Suprapubic skin (tissue), 4 donors: ENCODE measurements at regions not wholly inside any gene's neighbourhood (a gene's known extent, or its start where the extent isn't known, plus 50 kb on each side); places are given as distances from the start of the nearest gene placed in this dataset.

Source experiments
- DNase-seq, 2 donors: peaks; one replicate each; pipeline ENCODE4 v3.0.0-alpha.2; 2019; ENCODE audit warnings: low spot score in 2 of 2
- H3K27ac ChIP-seq: fragments of 200-600 bp; sonication (generic); one replicate; pipeline ENCODE4 v1.5.1; 2019
- H3K27me3 ChIP-seq: fragments of 200-600 bp; sonication (generic); one replicate; pipeline ENCODE4 v1.5.1; 2019
- H3K36me3 ChIP-seq: fragments of 200-600 bp; sonication (generic); one replicate; pipeline ENCODE4 v1.5.1; 2019
- H3K4me1 ChIP-seq: fragments of 200-600 bp; sonication (generic); one replicate; pipeline ENCODE4 v1.5.1; 2019
- H3K4me3 ChIP-seq: fragments of 200-600 bp; sonication (generic); one replicate; pipeline ENCODE4 v1.5.1; 2019; ENCODE audit warnings: mild to moderate bottlenecking
- H3K9me3 ChIP-seq: fragments of 200-600 bp; sonication (generic); one replicate; pipeline ENCODE4 v1.5.1; 2019
- EP300 ChIP-seq: sonication (generic); formaldehyde crosslinking; IDR thresholded peaks from one replicate; pipeline ENCODE4 v1.6.1; 2017; ENCODE audit warnings: antibody characterized with exemption
- POLR2A ChIP-seq, 2 donors: fragments of 450-650 bp; IDR thresholded peaks; one replicate each; pipeline ENCODE4 v1.6.1; 2017; ENCODE audit warnings: antibody characterized with exemption in 2 of 2, mild to moderate bottlenecking in 2 of 2, moderate library complexity in 2 of 2
- POLR2AphosphoS5 ChIP-seq, 3 donors: sonication (generic); formaldehyde crosslinking; IDR thresholded peaks; one replicate each; pipeline ENCODE4 v1.6.1; 2017; ENCODE audit warnings: antibody characterized with exemption in 3 of 3
- WGBS: methylation state at CpG from one replicate; pipeline ENCODE4 v1.1.5; 2018; 5-methylcytosine and 5-hydroxymethylcytosine counted together
- TF ChIP-seq, protein P1 (sequence below), 2 donors: fragments of 200-600 bp in 1 of 2; fragments of 450-650 bp in 1 of 2; sonication (generic) in 1 of 2; IDR thresholded peaks; one replicate each; pipeline ENCODE4 v1.5.1; 2016 to 2019; ENCODE audit warnings: antibody characterized with exemption in 2 of 2, mild to moderate bottlenecking in 1 of 2, moderate library complexity in 1 of 2

DNA sequence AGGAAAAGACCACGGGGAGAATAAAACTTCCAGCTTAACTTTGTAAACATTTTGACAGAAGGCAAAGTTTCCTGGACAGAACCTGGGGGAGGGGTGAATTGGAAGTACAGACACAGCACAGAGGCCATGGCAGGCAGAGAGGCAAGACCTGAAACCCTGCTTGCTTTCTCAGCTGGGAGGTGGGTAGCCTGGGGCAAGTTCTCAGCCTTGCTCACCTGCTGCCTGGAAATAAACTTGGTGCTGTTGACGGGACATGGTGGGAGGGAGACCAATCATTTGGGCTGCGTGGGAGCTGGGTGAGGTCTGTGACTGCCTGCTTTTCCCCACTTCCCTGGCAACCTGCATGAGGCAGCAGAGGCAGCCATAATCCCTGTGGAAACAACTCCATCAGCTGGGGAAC, 221.3 kb downstream of the MOXD1 start:
- DNase-seq = no peak
- H3K27me3 ChIP-seq = no peaks in the 10 kb centered on the region
- no peak for TF ChIP-seq EP300
- no peak for TF ChIP-seq POLR2AphosphoS5 (IDR thresholded peaks at IDR 0.05)
- TF ChIP-seq POLR2A (IDR thresholded peaks at IDR 0.05) = no peak
- TF ChIP-seq, protein P1, sequence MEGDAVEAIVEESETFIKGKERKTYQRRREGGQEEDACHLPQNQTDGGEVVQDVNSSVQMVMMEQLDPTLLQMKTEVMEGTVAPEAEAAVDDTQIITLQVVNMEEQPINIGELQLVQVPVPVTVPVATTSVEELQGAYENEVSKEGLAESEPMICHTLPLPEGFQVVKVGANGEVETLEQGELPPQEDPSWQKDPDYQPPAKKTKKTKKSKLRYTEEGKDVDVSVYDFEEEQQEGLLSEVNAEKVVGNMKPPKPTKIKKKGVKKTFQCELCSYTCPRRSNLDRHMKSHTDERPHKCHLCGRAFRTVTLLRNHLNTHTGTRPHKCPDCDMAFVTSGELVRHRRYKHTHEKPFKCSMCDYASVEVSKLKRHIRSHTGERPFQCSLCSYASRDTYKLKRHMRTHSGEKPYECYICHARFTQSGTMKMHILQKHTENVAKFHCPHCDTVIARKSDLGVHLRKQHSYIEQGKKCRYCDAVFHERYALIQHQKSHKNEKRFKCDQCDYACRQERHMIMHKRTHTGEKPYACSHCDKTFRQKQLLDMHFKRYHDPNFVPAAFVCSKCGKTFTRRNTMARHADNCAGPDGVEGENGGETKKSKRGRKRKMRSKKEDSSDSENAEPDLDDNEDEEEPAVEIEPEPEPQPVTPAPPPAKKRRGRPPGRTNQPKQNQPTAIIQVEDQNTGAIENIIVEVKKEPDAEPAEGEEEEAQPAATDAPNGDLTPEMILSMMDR (IDR thresholded peaks at IDR 0.05) = no peak

DNA sequence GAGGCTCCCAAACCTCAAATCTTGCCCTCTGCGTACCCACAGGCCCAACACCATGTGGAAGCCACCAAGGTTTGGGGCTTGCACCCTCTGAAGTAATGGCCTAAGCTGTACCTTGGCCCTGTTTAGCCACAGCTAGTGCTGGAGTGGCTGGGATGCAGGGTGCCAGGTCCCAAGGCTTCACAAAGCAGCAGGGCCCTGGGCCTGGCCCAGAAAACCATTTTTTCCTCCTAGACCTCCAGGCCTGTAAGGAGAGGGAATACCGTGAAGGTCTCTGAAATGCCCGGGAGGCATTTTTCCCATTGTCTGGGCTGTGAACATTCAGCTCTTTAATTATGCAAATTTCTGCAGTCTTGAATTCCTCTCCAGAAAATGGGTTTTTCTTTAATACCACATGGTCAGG, 223.7 kb upstream of the CCN2 start:
- Histone ChIP-seq H3K9me3 (peaks cover 10% of the 10 kb centered on the region), H3K27ac (no peak overlapping the region), H3K36me3 (no peaks in the 10 kb centered on the region), H3K4me1 (no peaks in the 10 kb centered on the region), H3K27me3 (no peaks in the 10 kb centered on the region), H3K4me3 (no peak overlapping the region)
- TF ChIP-seq EP300 = no peak
- no peak for TF ChIP-seq POLR2A (IDR thresholded peaks at IDR 0.05)
- TF ChIP-seq, protein P1 (IDR thresholded peaks at IDR 0.05) = no peak
- TF ChIP-seq POLR2AphosphoS5 (IDR thresholded peaks at IDR 0.05) = no peak
- WGBS = 96% methylated on average over 2 of the region's 3 CpGs
- no peak for DNase-seq

More for the DNA sequence above, 221.3 kb downstream of the MOXD1 start:
- Histone ChIP-seq H3K4me3 (no peak overlapping the region), H3K9me3 (peaks cover 4% of the 10 kb centered on the region), H3K27ac (no peak overlapping the region), H3K4me1 (no peaks in the 10 kb centered on the region), H3K36me3 (no peaks in the 10 kb centered on the region)
- 67% methylated on average over 2 of the region's 3 CpGs for WGBS

DNA sequence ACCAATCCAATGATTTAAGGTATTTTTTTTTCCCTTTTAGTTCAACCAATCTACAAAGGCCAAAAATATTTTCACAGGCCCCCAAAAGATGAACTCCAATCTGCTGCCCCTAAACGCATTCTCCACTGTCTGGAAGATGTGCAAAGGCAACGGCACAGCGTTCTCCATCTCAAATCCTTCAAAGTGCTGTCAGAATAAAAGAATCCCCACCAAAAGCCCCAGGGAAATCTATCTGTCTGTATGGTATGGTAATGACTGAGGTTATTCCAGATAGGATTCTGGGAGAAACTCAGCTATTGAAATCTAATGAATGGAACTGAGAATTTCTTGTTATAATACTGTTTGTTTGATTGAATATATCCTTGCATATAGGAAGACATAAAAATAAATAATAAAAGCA, 217.8 kb upstream of the CCN2 start:
- Histone ChIP-seq H3K27ac (no peak overlapping the region), H3K36me3 (no peaks in the 10 kb centered on the region), H3K27me3 (no peaks in the 10 kb centered on the region), H3K4me3 (no peak overlapping the region), H3K4me1 (no peaks in the 10 kb centered on the region), H3K9me3 (no peaks in the 10 kb centered on the region)
- TF ChIP-seq POLR2A (IDR thresholded peaks at IDR 0.05) (no peak), POLR2AphosphoS5 (IDR thresholded peaks at IDR 0.05) (no peak), EP300 (no peak)
- TF ChIP-seq, protein P1 (IDR thresholded peaks at IDR 0.05) = no peak
- WGBS = 61% methylated on average over 3 of the region's 3 CpGs
- DNase-seq = no peak

DNA sequence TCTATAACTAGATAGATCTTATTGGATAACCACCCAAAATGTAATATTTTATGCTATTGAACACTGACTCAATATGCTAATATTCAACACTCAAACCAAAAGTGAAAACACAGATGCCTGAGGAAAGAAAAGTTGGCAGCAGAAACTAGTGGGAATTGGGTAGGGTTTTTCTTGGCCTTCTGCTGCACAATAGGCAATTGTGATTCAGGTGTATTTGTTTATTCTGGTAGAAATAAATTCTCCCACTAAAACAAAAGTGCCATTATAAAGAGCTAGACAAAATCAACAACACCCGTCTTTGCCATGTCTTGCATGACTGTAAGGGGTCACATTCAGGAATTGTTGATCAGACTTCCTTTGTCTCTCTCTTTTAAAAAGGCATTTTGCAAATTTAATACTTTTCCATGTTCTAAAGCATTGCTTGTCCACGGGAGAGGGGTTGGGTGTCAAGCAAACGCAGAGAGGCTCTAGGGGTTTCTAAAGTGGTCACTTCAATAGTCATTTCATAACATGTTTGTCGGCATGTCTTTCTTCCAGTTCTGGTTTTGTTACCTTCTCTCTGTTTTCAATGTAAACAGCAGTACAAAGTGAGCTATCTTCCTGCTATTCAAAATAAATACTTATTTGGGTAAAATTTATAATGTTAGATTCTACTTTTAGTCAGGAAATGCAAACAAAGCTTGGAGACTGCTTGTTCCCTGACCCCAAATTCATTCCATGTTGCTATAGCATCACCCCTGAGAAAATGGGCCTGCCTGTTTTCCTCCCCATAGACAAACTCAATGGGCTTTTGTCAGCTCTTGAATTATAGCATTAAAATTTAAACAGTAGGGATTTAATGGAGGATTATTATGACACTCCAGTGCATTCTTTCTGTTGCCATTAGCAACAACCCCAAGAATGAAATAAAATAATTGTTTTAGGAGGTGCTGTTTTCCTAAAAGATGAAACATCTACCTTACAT, 217.0 kb upstream of the CCN2 start:
- Histone ChIP-seq H3K9me3 (no peaks in the 10 kb centered on the region), H3K27ac (no peak overlapping the region), H3K36me3 (no peaks in the 10 kb centered on the region), H3K4me3 (no peak overlapping the region), H3K4me1 (no peaks in the 10 kb centered on the region), H3K27me3 (no peaks in the 10 kb centered on the region)
- DNase-seq = no peak
- 56% methylated on average over 4 of the region's 4 CpGs for WGBS
- TF ChIP-seq, protein P1 (IDR thresholded peaks at IDR 0.05) = no peak
- TF ChIP-seq POLR2A (IDR thresholded peaks at IDR 0.05) = no peak
- no peak for TF ChIP-seq POLR2AphosphoS5 (IDR thresholded peaks at IDR 0.05)
- no peak for TF ChIP-seq EP300

DNA sequence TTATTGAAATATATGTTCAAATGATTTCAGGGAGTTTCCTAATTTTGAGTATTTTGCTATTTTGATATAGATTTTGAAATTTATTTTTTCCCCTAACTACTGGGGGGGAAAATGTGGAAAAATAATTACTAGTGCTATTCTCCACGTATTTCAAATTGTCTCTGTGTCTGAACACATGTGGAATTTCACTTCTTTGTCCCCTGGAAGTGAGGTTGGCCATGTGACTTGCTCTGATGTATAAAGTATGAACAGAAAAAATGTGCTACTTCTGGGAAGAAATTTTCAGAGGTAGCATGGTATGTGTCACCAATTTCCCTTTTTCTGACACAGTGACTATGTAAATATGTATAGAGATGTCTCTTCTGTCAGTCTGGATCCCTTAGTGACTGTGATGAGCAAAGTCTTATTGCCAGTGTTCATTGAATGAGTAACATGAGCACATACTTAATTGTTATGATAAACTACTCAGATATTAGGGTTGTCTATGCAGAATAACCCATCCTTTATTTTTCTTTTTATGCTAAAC, 215.4 kb upstream of the CCN2 start:
- H3K27ac ChIP-seq = no peak overlapping the region
- H3K27me3 ChIP-seq = no peaks in the 10 kb centered on the region
- WGBS = 47% methylated on average over 1 of the region's 1 CpG
- H3K9me3 ChIP-seq = no peaks in the 10 kb centered on the region
- TF ChIP-seq EP300 = no peak
- TF ChIP-seq, protein P1 (IDR thresholded peaks at IDR 0.05) = no peak
- TF ChIP-seq POLR2AphosphoS5 (IDR thresholded peaks at IDR 0.05) = no peak
- TF ChIP-seq POLR2A (IDR thresholded peaks at IDR 0.05) = no peak
- DNase-seq = no peak
- no peaks in the 10 kb centered on the region for H3K4me1 ChIP-seq
- H3K36me3 ChIP-seq = no peaks in the 10 kb centered on the region
- no peak overlapping the region for H3K4me3 ChIP-seq
